Left renal cortex interstitium (tissue), 4 donors: ENCODE measurements at regions not wholly inside any gene's neighbourhood (a gene's known extent, or its start where the extent isn't known, plus 50 kb on each side); places are given as distances from the start of the nearest gene placed in this dataset.

Experiments used
- DNase-seq, 4 donors: peaks; one replicate each; pipeline ENCODE4 v3.0.0-alpha.2; 2013; ENCODE audit warnings: low read depth in 4 of 4, low spot score in 2 of 4, missing footprints in 1 of 4

GRCh38 chr13:50712881-50713280, 130.6 kb downstream of the DLEU7 start:
- no peak for DNase-seq

GRCh38 chr13:50713523-50714248, 129.8 kb downstream of the DLEU7 start:
- DNase-seq = no peak

- no peak for DNase-seq
Measured at GRCh38 chr13:50714891-50715290, 128.6 kb downstream of the DLEU7 start.

- no peak for DNase-seq
Measured at GRCh38 chr13:50715402-50716146, 127.9 kb downstream of the DLEU7 start.

- DNase-seq = no peak
Measured at GRCh38 chr13:50720861-50721671, 122.4 kb downstream of the DLEU7 start.

- DNase-seq = no peak
Measured at GRCh38 chr13:50721672-50721992, 121.9 kb downstream of the DLEU7 start.

- DNase-seq = no peak
Measured at GRCh38 chr13:50722440-50723125, 120.9 kb downstream of the DLEU7 start.

- DNase-seq = no peak
Measured at GRCh38 chr13:50724438-50724837, 119.1 kb downstream of the DLEU7 start.

GRCh38 chr13:50724913-50725312, 118.6 kb downstream of the DLEU7 start:
- no peak for DNase-seq

- no peak for DNase-seq
Measured at GRCh38 chr13:50726164-50726563, 117.3 kb downstream of the DLEU7 start.

GRCh38 chr13:50729177-50729576, 114.3 kb downstream of the DLEU7 start:
- no peak for DNase-seq

GRCh38 chr13:50730496-50731351, 112.8 kb downstream of the DLEU7 start:
- DNase-seq = no peak

GRCh38 chr13:50731400-50731799, 112.1 kb downstream of the DLEU7 start:
- DNase-seq = no peak

- no peak for DNase-seq
Measured at GRCh38 chr13:50732712-50733111, 110.8 kb downstream of the DLEU7 start.

GRCh38 chr13:50733392-50733791, 110.1 kb downstream of the DLEU7 start:
- no peak for DNase-seq

- DNase-seq = no peak
Measured at GRCh38 chr13:50735071-50735470, 108.4 kb downstream of the DLEU7 start.

GRCh38 chr13:50740052-50740741, 103.3 kb downstream of the DLEU7 start:
- DNase-seq = no peak

- DNase-seq = no peak
Measured at GRCh38 chr13:50742353-50742752, 101.1 kb downstream of the DLEU7 start.

GRCh38 chr13:50742968-50743367, 100.5 kb downstream of the DLEU7 start:
- no peak for DNase-seq
